Endothelial cell of umbilical vein (primary cell): ENCODE measurements at regions not wholly inside any gene's neighbourhood (a gene's known extent, or its start where the extent isn't known, plus 50 kb on each side); places are given as distances from the start of the nearest gene placed in this dataset.
"Not testable (repeated sequence)": the region's sequence is repeated elsewhere in the genome, so short reads cannot be mapped to it uniquely, and the experiment has no call there.

Experiments used
- CTCF ChIP-seq, 2 donors: IDR thresholded peaks; 1 replicate in 1 of 2; 2 replicates in 1 of 2; pipeline ENCODE4 v1.5.1; 2011; ENCODE audit warnings: low read length in 2 of 2, mild to moderate bottlenecking in 2 of 2, moderate library complexity in 2 of 2, control low read depth in 1 of 2, inconsistent platforms in 1 of 2, low read depth in 1 of 2; ENCODE audit not compliant: insufficient read depth in 1 of 2; ENCODE audit errors: extremely low read depth in 1 of 2
- EZH2 ChIP-seq: IDR thresholded peaks from 2 replicates; pipeline ENCODE4 v1.6.1; 2012; ENCODE audit warnings: borderline replicate concordance, low read depth, mild to moderate bottlenecking, moderate library complexity, low read length, inconsistent platforms; ENCODE audit not compliant: severe bottlenecking
- FOS ChIP-seq: IDR thresholded peaks from 2 replicates; pipeline ENCODE4 v1.6.1; 2011; ENCODE audit warnings: mild to moderate bottlenecking, low read length, moderate library complexity, borderline replicate concordance; ENCODE audit not compliant: insufficient read depth
- MAX ChIP-seq: IDR thresholded peaks from 2 replicates; pipeline ENCODE4 v1.6.1; 2011; ENCODE audit not compliant: insufficient read depth, insufficient read length
- MYC ChIP-seq: IDR thresholded peaks from one replicate; pipeline ENCODE4 v1.6.1; 2011; ENCODE audit warnings: mild to moderate bottlenecking, low read depth, low read length
- POLR2A ChIP-seq: IDR thresholded peaks from 2 replicates; pipeline ENCODE4 v1.6.1; 2012; ENCODE audit warnings: low read depth, mild to moderate bottlenecking, control low read depth, low read length
- POLR2AphosphoS5 ChIP-seq: IDR thresholded peaks from 2 replicates; pipeline ENCODE4 v1.6.1; 2012; ENCODE audit warnings: low read depth, mild to moderate bottlenecking, control low read depth, low read length, moderate library complexity; ENCODE audit not compliant: insufficient read depth

- TF ChIP-seq CTCF (IDR thresholded peaks at IDR 0.05; ENCODE audit: extremely low read depth in 1 of 2, insufficient read depth in 1 of 2, low read depth in 1 of 2, low read length in 2 of 2); MAX; MYC; POLR2A; EZH2; POLR2AphosphoS5; FOS: not testable (repeated sequence)
These were observed 207.2 kb downstream of the NPIPA7 start for GRCh38 chr16:16586073-16586651.
